Karpas-422 (cell line): ENCODE measurements at regions not wholly inside any gene's neighbourhood (a gene's known extent, or its start where the extent isn't known, plus 50 kb on each side); places are given as distances from the start of the nearest gene placed in this dataset.
"Not testable (repeated sequence)": the region's sequence is repeated elsewhere in the genome, so short reads cannot be mapped to it uniquely, and the experiment has no call there.

Source experiments
- DNase-seq: peaks from one replicate; pipeline ENCODE4 v3.0.0-alpha.2; 2015
- H2AFZ ChIP-seq: fragments of 200-600 bp; sonication (generic); 2 replicates; pipeline ENCODE4 v1.6.1; 2014; ENCODE audit warnings: antibody characterized with exemption, low read length, mixed read lengths
- H3K27ac ChIP-seq: fragments of 200-600 bp; sonication (generic); 2 replicates; pipeline ENCODE4 v1.5.1; 2014; ENCODE audit warnings: mild to moderate bottlenecking, low read length, moderate library complexity
- H3K27me3 ChIP-seq: fragments of 200-600 bp; sonication (generic); 2 replicates; pipeline ENCODE4 v1.6.1; 2014; ENCODE audit warnings: low read length, mixed read lengths
- H3K36me3 ChIP-seq: fragments of 200-600 bp; sonication (generic); 2 replicates; pipeline ENCODE4 v1.6.1; 2014; ENCODE audit warnings: low read length, mixed read lengths; ENCODE audit not compliant: insufficient read depth
- H3K4me1 ChIP-seq: fragments of 200-600 bp; sonication (generic); 2 replicates; pipeline ENCODE4 v1.6.1; 2014; ENCODE audit warnings: mild to moderate bottlenecking, low read length, mixed read lengths
- H3K4me2 ChIP-seq: fragments of 200-600 bp; sonication (generic); 2 replicates; pipeline ENCODE4 v1.6.1; 2014; ENCODE audit warnings: low read length, low read depth, mild to moderate bottlenecking; ENCODE audit not compliant: poor library complexity, severe bottlenecking
- H3K4me3 ChIP-seq: fragments of 200-600 bp; sonication (generic); 2 replicates; pipeline ENCODE4 v1.5.1; 2014; ENCODE audit warnings: mild to moderate bottlenecking, antibody characterized with exemption, low read length, mixed read lengths
- H3K79me2 ChIP-seq: fragments of 200-600 bp; sonication (generic); 2 replicates; pipeline ENCODE4 v1.6.1; 2014; ENCODE audit warnings: mild to moderate bottlenecking, low read length, mixed read lengths
- H3K9ac ChIP-seq: fragments of 200-600 bp; sonication (generic); 2 replicates; pipeline ENCODE4 v1.6.0; 2014; ENCODE audit warnings: low read length
- H3K9me2 ChIP-seq: fragments of 200-600 bp; sonication (generic), shearing (Covaris generic); replicated peaks from 2 replicates; pipeline ENCODE4 v1.6.0; 2014; ENCODE audit warnings: mild to moderate bottlenecking, low read length, moderate library complexity; ENCODE audit not compliant: insufficient read depth
- H3K9me3 ChIP-seq: fragments of 300-700, 200-600 bp; sonication (generic); 2 replicates; pipeline ENCODE4 v1.6.1; 2014; ENCODE audit warnings: low read length, mixed read lengths
- H4K20me1 ChIP-seq: fragments of 200-600 bp; sonication (generic); 2 replicates; pipeline ENCODE4 v1.6.1; 2014; ENCODE audit warnings: mild to moderate bottlenecking, antibody characterized with exemption, low read length, low read depth; ENCODE audit not compliant: insufficient read depth

- Histone ChIP-seq H3K4me3 (no peak overlapping the region), H3K4me2 (no peak overlapping the region), H4K20me1 (no peaks in the 10 kb centered on the region), H3K27ac (no peak overlapping the region), H3K79me2 (no peaks in the 10 kb centered on the region), H3K36me3 (no peaks in the 10 kb centered on the region), H3K27me3 (no peaks in the 10 kb centered on the region; the same call in 1 of the 2 replicates), H2AFZ (no peak overlapping the region), H3K4me1 (no peaks in the 10 kb centered on the region), H3K9me2 (no peaks in the 10 kb centered on the region), H3K9me3 (no peaks in the 10 kb centered on the region), H3K9ac (no peak overlapping the region)
- DNase-seq, result no peak
Observed at GRCh38 chr15:70237626-70238025, 139.9 kb upstream of the TLE3 start.

- Histone ChIP-seq H2AFZ (no peak overlapping the region), H3K4me2 (no peak overlapping the region), H3K9ac (no peak overlapping the region), H3K27ac (no peak overlapping the region), H3K36me3 (no peaks in the 10 kb centered on the region), H4K20me1 (no peaks in the 10 kb centered on the region), H3K4me1 (no peaks in the 10 kb centered on the region), H3K9me2 (no peaks in the 10 kb centered on the region), H3K79me2 (no peaks in the 10 kb centered on the region), H3K9me3 (peaks cover 5% of the 10 kb centered on the region), H3K27me3 (no peaks in the 10 kb centered on the region; the same call in 1 of the 2 replicates), H3K4me3 (no peak overlapping the region)
- DNase-seq, result no peak
Observed at GRCh38 chr15:70236341-70237086, 138.8 kb upstream of the TLE3 start.

- Histone ChIP-seq H3K36me3 (no peaks in the 10 kb centered on the region), H3K27ac (no peak overlapping the region), H3K4me2 (no peak overlapping the region), H3K9ac (no peak overlapping the region), H3K79me2 (no peaks in the 10 kb centered on the region), H3K4me1 (no peaks in the 10 kb centered on the region), H4K20me1 (no peaks in the 10 kb centered on the region), H2AFZ (no peak overlapping the region), H3K27me3 (no peaks in the 10 kb centered on the region; the same call in 1 of the 2 replicates), H3K9me2 (no peaks in the 10 kb centered on the region), H3K9me3 (peaks cover 8% of the 10 kb centered on the region), H3K4me3 (no peak overlapping the region)
- DNase-seq, result no peak
Observed at GRCh38 chr15:70235347-70235746, 137.6 kb upstream of the TLE3 start.

- Histone ChIP-seq H3K4me3 (no peak overlapping the region), H3K4me2 (no peak overlapping the region), H3K36me3 (no peaks in the 10 kb centered on the region), H3K27me3 (no peaks in the 10 kb centered on the region; the same call in 1 of the 2 replicates), H4K20me1 (no peaks in the 10 kb centered on the region), H3K4me1 (no peaks in the 10 kb centered on the region), H3K9me2 (no peaks in the 10 kb centered on the region), H3K79me2 (no peaks in the 10 kb centered on the region), H3K27ac (no peak overlapping the region), H3K9ac (no peak overlapping the region), H3K9me3 (peaks cover 8% of the 10 kb centered on the region), H2AFZ (no peak overlapping the region)
- no peak for DNase-seq
Observed at GRCh38 chr15:70234256-70234905, 136.7 kb upstream of the TLE3 start.

- H3K36me3 ChIP-seq, result no peaks in the 10 kb centered on the region
- no peaks in the 10 kb centered on the region for H4K20me1 ChIP-seq
- no peaks in the 10 kb centered on the region for H3K4me1 ChIP-seq
- no peak overlapping the region for H3K27ac ChIP-seq
- peaks cover 8% of the 10 kb centered on the region for H3K9me3 ChIP-seq
- no peak overlapping the region for H3K4me3 ChIP-seq
- no peak overlapping the region for H3K4me2 ChIP-seq
- no peak overlapping the region for H2AFZ ChIP-seq
- no peaks in the 10 kb centered on the region for H3K79me2 ChIP-seq
- no peaks in the 10 kb centered on the region for H3K9me2 ChIP-seq
- H3K27me3 ChIP-seq, result no peaks in the 10 kb centered on the region; the same call in 1 of the 2 replicates
- DNase-seq, result no peak
- no peak overlapping the region for H3K9ac ChIP-seq
Observed at GRCh38 chr15:70231484-70231883, 133.8 kb upstream of the TLE3 start.

GRCh38 chr15:70227918-70228317 lies 130.2 kb upstream of the TLE3 start:
- not testable (repeated sequence) for H4K20me1 ChIP-seq, H3K27ac ChIP-seq, H3K79me2 ChIP-seq, H3K9ac ChIP-seq, H3K4me2 ChIP-seq, DNase-seq, H3K9me3 ChIP-seq, H3K9me2 ChIP-seq, H2AFZ ChIP-seq, H3K4me3 ChIP-seq, H3K27me3 ChIP-seq, H3K36me3 ChIP-seq, H3K4me1 ChIP-seq

- Histone ChIP-seq H3K4me1 (no peaks in the 10 kb centered on the region; the same call in 1 of the 2 replicates), H3K9me3 (peaks cover 8% of the 10 kb centered on the region), H4K20me1 (no peaks in the 10 kb centered on the region), H3K9me2 (no peaks in the 10 kb centered on the region), H3K4me3 (no peak overlapping the region), H3K27me3 (no peaks in the 10 kb centered on the region), H3K27ac (no peak overlapping the region), H3K4me2 (no peak overlapping the region), H3K79me2 (no peaks in the 10 kb centered on the region), H2AFZ (no peak overlapping the region), H3K36me3 (no peaks in the 10 kb centered on the region), H3K9ac (no peak overlapping the region)
- no peak for DNase-seq
Observed at GRCh38 chr15:70227147-70227546, 129.4 kb upstream of the TLE3 start.

DNA sequence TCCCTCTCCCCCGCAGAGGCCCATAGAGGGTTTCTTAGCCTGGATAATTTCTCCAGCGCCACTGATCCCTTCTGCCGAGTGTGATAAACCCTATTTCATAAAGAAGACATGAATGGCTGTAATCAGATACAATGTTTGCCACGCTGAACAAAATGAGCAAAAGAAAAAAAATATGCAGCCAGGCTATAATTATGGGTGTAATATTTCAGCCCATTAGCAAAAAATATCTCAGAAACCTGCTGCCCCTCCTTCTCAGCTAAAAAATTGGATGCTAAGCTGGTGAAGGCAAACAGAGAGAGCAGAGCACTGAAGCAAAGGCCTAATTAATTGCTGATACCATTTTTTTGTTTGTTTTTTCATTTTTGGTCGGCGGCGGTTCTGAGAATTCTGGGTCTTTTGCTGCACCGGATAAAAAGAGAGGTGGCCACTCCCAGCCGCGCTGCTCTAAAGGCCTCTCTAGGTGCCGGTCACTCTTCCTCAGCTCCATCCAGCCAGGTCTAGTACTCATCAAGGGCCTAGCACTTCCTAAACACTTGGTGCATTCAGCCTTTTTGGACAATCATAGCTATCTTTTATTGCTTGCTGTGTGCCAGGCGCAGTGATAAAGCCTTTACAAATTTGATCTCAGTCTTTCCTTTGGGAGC lies 128.7 kb upstream of the TLE3 start:
- no peak overlapping the region for H3K9ac ChIP-seq
- no peaks in the 10 kb centered on the region for H3K79me2 ChIP-seq
- H3K9me2 ChIP-seq, result no peaks in the 10 kb centered on the region
- H3K4me1 ChIP-seq, result no peaks in the 10 kb centered on the region; the same call in 1 of the 2 replicates
- H3K4me3 ChIP-seq, result no peak overlapping the region
- H3K27ac ChIP-seq, result no peak overlapping the region
- no peak overlapping the region for H2AFZ ChIP-seq
- peaks cover 2% of the 10 kb centered on the region; the same call in 1 of the 2 replicates for H3K9me3 ChIP-seq
- DNase-seq, result no peak
- no peaks in the 10 kb centered on the region for H3K36me3 ChIP-seq
- H3K4me2 ChIP-seq, result no peak overlapping the region
- no peaks in the 10 kb centered on the region for H3K27me3 ChIP-seq
- H4K20me1 ChIP-seq, result no peaks in the 10 kb centered on the region
